Osteoblast (primary cell): ENCODE measurements at regions not wholly inside any gene's neighbourhood (a gene's known extent, or its start where the extent isn't known, plus 50 kb on each side); places are given as distances from the start of the nearest gene placed in this dataset.

ENCODE experiments used
- DNase-seq: peaks from one replicate; pipeline ENCODE4 v3.0.0; 2011; ENCODE audit warnings: low spot score, mixed read lengths; ENCODE audit not compliant: insufficient read length; ENCODE audit errors: missing footprints
- H2AFZ ChIP-seq: 2 replicates; pipeline ENCODE4 v1.6.0; 2011; ENCODE audit warnings: mild to moderate bottlenecking, low read length
- H3K27ac ChIP-seq: 2 replicates; pipeline ENCODE4 v1.5.1; 2011; ENCODE audit warnings: mild to moderate bottlenecking, low read depth, low read length, moderate library complexity
- H3K27me3 ChIP-seq: 2 replicates; pipeline ENCODE4 v1.6.0; 2012; ENCODE audit warnings: mild to moderate bottlenecking, control low read depth, inconsistent platforms, low read length, moderate library complexity; ENCODE audit not compliant: insufficient read depth
- H3K36me3 ChIP-seq: 2 replicates; pipeline ENCODE4 v1.5.1; 2011; ENCODE audit warnings: mild to moderate bottlenecking, low read length, control low read depth, moderate library complexity; ENCODE audit not compliant: insufficient read depth
- H3K4me1 ChIP-seq: 2 replicates; pipeline ENCODE4 v1.5.1; 2011; ENCODE audit warnings: mild to moderate bottlenecking, low read length, control low read depth, moderate library complexity; ENCODE audit not compliant: insufficient read depth
- H3K4me2 ChIP-seq: 2 replicates; pipeline ENCODE4 v1.6.0; 2011; ENCODE audit warnings: mild to moderate bottlenecking, low read length; ENCODE audit not compliant: insufficient read depth
- H3K4me3 ChIP-seq: fragments of 200-600 bp; sonication (generic); 3 replicates; pipeline ENCODE4 v1.5.1; 2012; ENCODE audit warnings: mild to moderate bottlenecking, low read length, inconsistent platforms; ENCODE audit not compliant: insufficient read depth
- H3K79me2 ChIP-seq: 2 replicates; pipeline ENCODE4 v1.6.0; 2012; ENCODE audit warnings: mild to moderate bottlenecking, low read length, control low read depth, inconsistent platforms; ENCODE audit not compliant: insufficient read depth
- H3K9me3 ChIP-seq: 2 replicates; pipeline ENCODE4 v1.5.1; 2011; ENCODE audit warnings: low read depth, low read length, control low read depth
- H4K20me1 ChIP-seq: 2 replicates; pipeline ENCODE4 v1.6.0; 2012; ENCODE audit warnings: mild to moderate bottlenecking, low read length, control low read depth; ENCODE audit not compliant: insufficient read depth
- TF ChIP-seq, protein P1 (sequence below): IDR thresholded peaks from 2 replicates; pipeline ENCODE4 v1.5.1; 2011; ENCODE audit warnings: mild to moderate bottlenecking, low read depth, low read length, moderate library complexity; ENCODE audit errors: extremely low read depth

- peaks cover 11% of the 10 kb centered on the region for H3K4me1 ChIP-seq
- H2AFZ ChIP-seq: no peak overlapping the region
- H3K79me2 ChIP-seq: no peaks in the 10 kb centered on the region
- H3K36me3 ChIP-seq: no peaks in the 10 kb centered on the region
- H3K4me3 ChIP-seq: no peak overlapping the region
- peaks cover 6% of the 10 kb centered on the region for H3K27me3 ChIP-seq
- H3K27ac ChIP-seq: no peak overlapping the region
- H4K20me1 ChIP-seq: no peaks in the 10 kb centered on the region
- no peak for DNase-seq
- H3K9me3 ChIP-seq: no peaks in the 10 kb centered on the region
- no peak overlapping the region for H3K4me2 ChIP-seq
- TF ChIP-seq, protein P1, sequence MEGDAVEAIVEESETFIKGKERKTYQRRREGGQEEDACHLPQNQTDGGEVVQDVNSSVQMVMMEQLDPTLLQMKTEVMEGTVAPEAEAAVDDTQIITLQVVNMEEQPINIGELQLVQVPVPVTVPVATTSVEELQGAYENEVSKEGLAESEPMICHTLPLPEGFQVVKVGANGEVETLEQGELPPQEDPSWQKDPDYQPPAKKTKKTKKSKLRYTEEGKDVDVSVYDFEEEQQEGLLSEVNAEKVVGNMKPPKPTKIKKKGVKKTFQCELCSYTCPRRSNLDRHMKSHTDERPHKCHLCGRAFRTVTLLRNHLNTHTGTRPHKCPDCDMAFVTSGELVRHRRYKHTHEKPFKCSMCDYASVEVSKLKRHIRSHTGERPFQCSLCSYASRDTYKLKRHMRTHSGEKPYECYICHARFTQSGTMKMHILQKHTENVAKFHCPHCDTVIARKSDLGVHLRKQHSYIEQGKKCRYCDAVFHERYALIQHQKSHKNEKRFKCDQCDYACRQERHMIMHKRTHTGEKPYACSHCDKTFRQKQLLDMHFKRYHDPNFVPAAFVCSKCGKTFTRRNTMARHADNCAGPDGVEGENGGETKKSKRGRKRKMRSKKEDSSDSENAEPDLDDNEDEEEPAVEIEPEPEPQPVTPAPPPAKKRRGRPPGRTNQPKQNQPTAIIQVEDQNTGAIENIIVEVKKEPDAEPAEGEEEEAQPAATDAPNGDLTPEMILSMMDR: no peak
These were observed 245.0 kb downstream of the PSAT1 start for GRCh38 chr9:78541868-78542443.

- no peak overlapping the region for H3K4me2 ChIP-seq
- TF ChIP-seq, protein P1: no peak
- no peaks in the 10 kb centered on the region for H3K79me2 ChIP-seq
- no peaks in the 10 kb centered on the region for H4K20me1 ChIP-seq
- H3K27ac ChIP-seq: no peak overlapping the region
- no peak overlapping the region for H2AFZ ChIP-seq
- no peaks in the 10 kb centered on the region for H3K36me3 ChIP-seq
- peaks cover 6% of the 10 kb centered on the region for H3K27me3 ChIP-seq
- H3K4me1 ChIP-seq: peaks cover 11% of the 10 kb centered on the region
- no peaks in the 10 kb centered on the region for H3K9me3 ChIP-seq
- H3K4me3 ChIP-seq: no peak overlapping the region
- no peak for DNase-seq
These were observed 245.7 kb downstream of the PSAT1 start for GRCh38 chr9:78542491-78543181.

GRCh38 chr9:78543353-78543752 lies 246.4 kb downstream of the PSAT1 start:
- H3K4me2 ChIP-seq: no peak overlapping the region
- no peak overlapping the region for H2AFZ ChIP-seq
- H4K20me1 ChIP-seq: no peaks in the 10 kb centered on the region
- peaks cover 6% of the 10 kb centered on the region for H3K27me3 ChIP-seq
- no peaks in the 10 kb centered on the region for H3K9me3 ChIP-seq
- H3K36me3 ChIP-seq: no peaks in the 10 kb centered on the region
- no peak overlapping the region for H3K4me3 ChIP-seq
- peaks cover 11% of the 10 kb centered on the region for H3K4me1 ChIP-seq
- no peak overlapping the region for H3K27ac ChIP-seq
- H3K79me2 ChIP-seq: no peaks in the 10 kb centered on the region
- TF ChIP-seq, protein P1: no peak
- no peak for DNase-seq

GRCh38 chr9:78544230-78544629 lies 247.3 kb downstream of the PSAT1 start:
- Histone ChIP-seq H3K9me3 (no peaks in the 10 kb centered on the region), H2AFZ (no peak overlapping the region), H3K27me3 (peaks cover 6% of the 10 kb centered on the region), H4K20me1 (no peaks in the 10 kb centered on the region), H3K4me1 (peaks cover 9% of the 10 kb centered on the region), H3K27ac (no peak overlapping the region), H3K79me2 (no peaks in the 10 kb centered on the region), H3K4me3 (no peak overlapping the region), H3K4me2 (no peak overlapping the region), H3K36me3 (no peaks in the 10 kb centered on the region)
- TF ChIP-seq, protein P1: no peak
- DNase-seq: no peak
